Liver (tissue), 8 donors: ENCODE measurements at regions not wholly inside any gene's neighbourhood (a gene's known extent, or its start where the extent isn't known, plus 50 kb on each side); places are given as distances from the start of the nearest gene placed in this dataset.

Experiments used
- DNase-seq: peaks from one replicate; pipeline ENCODE4 v3.0.0-alpha.2; 2017; ENCODE audit warnings: low spot score
- H3K27ac ChIP-seq, 2 donors: one replicate each; pipeline ENCODE4 v1.7.0; 2013; ENCODE audit warnings: inconsistent platforms in 2 of 2, low read length in 2 of 2, control low read depth in 1 of 2, low read depth in 1 of 2, mild to moderate bottlenecking in 1 of 2
- H3K27me3 ChIP-seq, 4 donors: one replicate each; pipeline versions ENCODE4 v1.6.1 to v1.7.0; 2013; ENCODE audit warnings: low read length in 3 of 4, inconsistent platforms in 1 of 4, mild to moderate bottlenecking in 1 of 4, moderate library complexity in 1 of 4; ENCODE audit not compliant: control insufficient read depth in 4 of 4, insufficient read depth in 4 of 4
- H3K36me3 ChIP-seq, 4 donors: one replicate each; pipeline versions ENCODE4 v1.6.1 to v1.7.0; 2013; ENCODE audit warnings: low read length in 3 of 4, mild to moderate bottlenecking in 3 of 4, low read depth in 1 of 4, moderate library complexity in 1 of 4; ENCODE audit not compliant: control insufficient read depth in 4 of 4, insufficient read depth in 3 of 4
- H3K4me1 ChIP-seq, 4 donors: one replicate each; pipeline versions ENCODE4 v1.6.1 to v1.7.0; 2013; ENCODE audit warnings: low read length in 3 of 4, mild to moderate bottlenecking in 3 of 4, moderate library complexity in 1 of 4; ENCODE audit not compliant: control insufficient read depth in 4 of 4, insufficient read depth in 4 of 4
- H3K4me3 ChIP-seq, 3 donors: one replicate each; pipeline versions ENCODE4 v1.6.1 to v1.7.0; 2013; ENCODE audit warnings: low read length in 3 of 3, control low read depth in 1 of 3, low read depth in 1 of 3, mild to moderate bottlenecking in 1 of 3
- H3K9ac ChIP-seq, 2 donors: one replicate each; pipeline ENCODE4 v1.7.0; 2013; ENCODE audit warnings: low read length in 2 of 2, mild to moderate bottlenecking in 2 of 2, moderate library complexity in 2 of 2, control low read depth in 1 of 2, low read depth in 1 of 2
- H3K9me3 ChIP-seq, 4 donors: one replicate each; pipeline versions ENCODE4 v1.6.1 to v1.7.0; 2013; ENCODE audit warnings: low read length in 3 of 4; ENCODE audit not compliant: control insufficient read depth in 4 of 4
- ATF3 ChIP-seq: IDR thresholded peaks from 2 replicates; pipeline ENCODE4 v1.6.1; 2016; ENCODE audit warnings: antibody characterized with exemption
- CTCF ChIP-seq: fragments of 150-350 bp; IDR thresholded peaks from 2 replicates; pipeline ENCODE4 v1.5.1; 2017; ENCODE audit warnings: improper control_type of control experiment, low read depth, low read length; ENCODE audit not compliant: missing input control
- EGR1 ChIP-seq, 2 donors: IDR thresholded peaks; 2 replicates each; pipeline ENCODE4 v1.6.1; 2016 to 2018; ENCODE audit warnings: antibody characterized with exemption in 2 of 2, low read depth in 2 of 2
- FOXA1 ChIP-seq: IDR thresholded peaks from 2 replicates; pipeline ENCODE4 v1.6.1; 2016; ENCODE audit warnings: antibody characterized with exemption
- FOXA2 ChIP-seq: IDR thresholded peaks from 2 replicates; pipeline ENCODE4 v1.6.1; 2016; ENCODE audit warnings: antibody characterized with exemption
- GABPA ChIP-seq, 2 donors: IDR thresholded peaks in 1 of 2; conservative IDR thresholded peaks in 1 of 2; 2 replicates each; pipeline ENCODE4 v1.6.1; 2016; ENCODE audit warnings: antibody characterized with exemption in 2 of 2, mild to moderate bottlenecking in 1 of 2, moderate library complexity in 1 of 2
- HNF4A ChIP-seq, 2 donors: conservative IDR thresholded peaks; 2 replicates each; pipeline ENCODE4 v1.6.1; 2016; ENCODE audit warnings: antibody characterized with exemption in 2 of 2, mild to moderate bottlenecking in 2 of 2
- HNF4G ChIP-seq: IDR thresholded peaks from 2 replicates; pipeline ENCODE4 v1.6.1; 2016; ENCODE audit warnings: antibody characterized with exemption
- JUND ChIP-seq, 2 donors: IDR thresholded peaks; 2 replicates each; pipeline ENCODE4 v1.6.1; 2016; ENCODE audit warnings: antibody characterized with exemption in 2 of 2
- MAX ChIP-seq: IDR thresholded peaks from 2 replicates; pipeline ENCODE4 v1.6.1; 2016; ENCODE audit warnings: antibody characterized with exemption
- NR2F2 ChIP-seq: IDR thresholded peaks from 2 replicates; pipeline ENCODE4 v1.6.1; 2016; ENCODE audit warnings: antibody characterized with exemption
- RAD21 ChIP-seq, 2 donors: IDR thresholded peaks; 2 replicates each; pipeline ENCODE4 v1.6.1; 2016; ENCODE audit warnings: antibody characterized with exemption in 2 of 2, mild to moderate bottlenecking in 2 of 2
- REST ChIP-seq: IDR thresholded peaks from 2 replicates; pipeline ENCODE4 v1.6.1; 2016; ENCODE audit warnings: antibody characterized with exemption, mild to moderate bottlenecking
- TAF1 ChIP-seq: conservative IDR thresholded peaks from 2 replicates; pipeline ENCODE4 v1.6.1; 2016; ENCODE audit warnings: antibody characterized with exemption, mild to moderate bottlenecking
- YY1 ChIP-seq: IDR thresholded peaks from 2 replicates; pipeline ENCODE4 v1.6.1; 2016; ENCODE audit warnings: antibody characterized with exemption, mild to moderate bottlenecking
- ZBTB33 ChIP-seq: IDR thresholded peaks from 2 replicates; pipeline ENCODE4 v1.6.1; 2016; ENCODE audit warnings: antibody characterized with exemption
- WGBS: extraction: QIAGEN DNeasy Blood & Tissue Kit; methylation state at CpG from one replicate; pipeline ENCODE4 v1.1.7; 2013; 5-methylcytosine and 5-hydroxymethylcytosine counted together
- donor health status: healthy.
- donor health status: healthy.
- donor health status: healthy.
- donor health status: healthy.
- donor health status: healthy.

GRCh38 chr12:53838978-53839377 lies 87.2 kb upstream of the CISTR start:
- no peaks in the 10 kb centered on the region for H3K9me3 ChIP-seq
- H3K4me3 ChIP-seq = no peak overlapping the region
- H3K27ac ChIP-seq = no peak overlapping the region
- no peaks in the 10 kb centered on the region for H3K36me3 ChIP-seq
- 70% methylated on average over 2 of the region's 2 CpGs for WGBS
- no peak for DNase-seq
- TF ChIP-seq FOXA1 = no peak
- TF ChIP-seq GABPA (IDR thresholded peaks at IDR 0.05 in 1 of 2, conservative IDR thresholded peaks at IDR 0.05 in 1 of 2) = no peak
- TF ChIP-seq MAX = no peak
- no peak for TF ChIP-seq FOXA2
- no peak for TF ChIP-seq EGR1 (IDR thresholded peaks at IDR 0.05; ENCODE audit: low read depth in 2 of 2)
- TF ChIP-seq NR2F2 = no peak
- TF ChIP-seq REST = no peak
- no peak for TF ChIP-seq TAF1
- TF ChIP-seq ATF3 = no peak
- TF ChIP-seq YY1 = no peak
- no peak for TF ChIP-seq RAD21 (IDR thresholded peaks at IDR 0.05)
- TF ChIP-seq ZBTB33 = no peak
- no peak for TF ChIP-seq HNF4G
- no peak for TF ChIP-seq JUND (IDR thresholded peaks at IDR 0.05)
- no peak overlapping the region for H3K9ac ChIP-seq
- H3K27me3 ChIP-seq = no peaks in the 10 kb centered on the region
- H3K4me1 ChIP-seq = no peaks in the 10 kb centered on the region

- H3K9me3 ChIP-seq = no peaks in the 10 kb centered on the region
- no peaks in the 10 kb centered on the region for H3K27me3 ChIP-seq
- WGBS = 91% methylated on average over 4 of the region's 4 CpGs
- no peak for TF ChIP-seq FOXA1
- TF ChIP-seq MAX = no peak
- no peak for TF ChIP-seq ZBTB33
- no peak for TF ChIP-seq CTCF
- TF ChIP-seq YY1 = no peak
- no peak for TF ChIP-seq ATF3
- TF ChIP-seq REST = no peak
- no peak for TF ChIP-seq RAD21 (IDR thresholded peaks at IDR 0.05)
- no peak for TF ChIP-seq HNF4A (conservative IDR thresholded peaks at IDR 0.05)
- TF ChIP-seq TAF1 = no peak
- no peak for TF ChIP-seq GABPA (IDR thresholded peaks at IDR 0.05 in 1 of 2, conservative IDR thresholded peaks at IDR 0.05 in 1 of 2)
- TF ChIP-seq EGR1 (IDR thresholded peaks at IDR 0.05; ENCODE audit: low read depth in 2 of 2) = no peak
- no peak for TF ChIP-seq HNF4G
- no peak for TF ChIP-seq FOXA2
- no peak for TF ChIP-seq NR2F2
- no peak for TF ChIP-seq JUND (IDR thresholded peaks at IDR 0.05)
Measured at GRCh38 chr12:53840316-53840715, 88.5 kb upstream of the CISTR start.

More at GRCh38 chr12:53840316-53840715, 88.5 kb upstream of the CISTR start:
- no peak overlapping the region for H3K4me3 ChIP-seq
- no peak overlapping the region for H3K9ac ChIP-seq
- DNase-seq = no peak
- no peaks in the 10 kb centered on the region for H3K4me1 ChIP-seq
- H3K27ac ChIP-seq = no peak overlapping the region
- no peaks in the 10 kb centered on the region for H3K36me3 ChIP-seq
